GM04504 (cell line): ENCODE measurements at regions not wholly inside any gene's neighbourhood (a gene's known extent, or its start where the extent isn't known, plus 50 kb on each side); places are given as distances from the start of the nearest gene placed in this dataset.
"Not testable (repeated sequence)": the region's sequence is repeated elsewhere in the genome, so short reads cannot be mapped to it uniquely, and the experiment has no call there.

ENCODE experiments used
- DNase-seq: peaks from one replicate; pipeline ENCODE4 v3.0.0-alpha.2; 2012; ENCODE audit warnings: low read depth

GRCh38 chr5:74461251-74461650 is 179.3 kb downstream of the ENC1 start:
- DNase-seq: no peak

- DNase-seq: no peak
Measured at GRCh38 chr5:74460694-74461093, 179.8 kb downstream of the ENC1 start.

- no peak for DNase-seq
Measured at GRCh38 chr5:74459984-74460383, 180.5 kb downstream of the ENC1 start.

GRCh38 chr5:74457876-74458275 is 182.7 kb downstream of the ENC1 start:
- no peak for DNase-seq

GRCh38 chr5:74454263-74455030 is 186.1 kb downstream of the ENC1 start:
- no peak for DNase-seq

GRCh38 chr5:74452856-74453255 is 187.7 kb downstream of the ENC1 start:
- no peak for DNase-seq

GRCh38 chr5:74450095-74450494 is 190.4 kb downstream of the ENC1 start:
- no peak for DNase-seq

GRCh38 chr5:74446725-74447241 is 193.7 kb downstream of the ENC1 start:
- DNase-seq: no peak

GRCh38 chr5:74442466-74442865 is 198.1 kb downstream of the ENC1 start:
- no peak for DNase-seq

- no peak for DNase-seq
Measured at GRCh38 chr5:74441616-74442015, 198.9 kb downstream of the ENC1 start.

GRCh38 chr5:74440341-74440740 is 200.2 kb downstream of the ENC1 start:
- no peak for DNase-seq

- DNase-seq: not testable (repeated sequence)
Measured at GRCh38 chr5:74437870-74438269, 202.7 kb downstream of the ENC1 start.

GRCh38 chr5:74433896-74434829 is 206.4 kb downstream of the ENC1 start:
- DNase-seq: no peak

- DNase-seq: no peak
Measured at GRCh38 chr5:74433255-74433895, 207.2 kb downstream of the ENC1 start.

GRCh38 chr5:74432721-74433120 is 207.8 kb downstream of the ENC1 start:
- no peak for DNase-seq

- no peak for DNase-seq
Measured at GRCh38 chr5:74432216-74432615, 208.3 kb downstream of the ENC1 start.

GRCh38 chr5:74431290-74431669 is 209.2 kb downstream of the ENC1 start:
- DNase-seq: no peak

GRCh38 chr5:74430631-74431289 is 209.8 kb downstream of the ENC1 start:
- DNase-seq: no peak

- DNase-seq: no peak
Measured at GRCh38 chr5:74429495-74429894, 211.0 kb downstream of the ENC1 start.

- no peak for DNase-seq
Measured at GRCh38 chr5:74428876-74429275, 211.7 kb downstream of the ENC1 start.

GRCh38 chr5:74428275-74428674 is 212.3 kb downstream of the ENC1 start:
- DNase-seq: no peak

GRCh38 chr5:74426506-74426905 is 214.0 kb downstream of the ENC1 start:
- DNase-seq: no peak
